ENCODE measurements at regions not wholly inside any gene's neighbourhood (a gene's known extent, or its start where the extent isn't known, plus 50 kb on each side); places are given as distances from the start of the nearest gene placed in this dataset.

DNA sequence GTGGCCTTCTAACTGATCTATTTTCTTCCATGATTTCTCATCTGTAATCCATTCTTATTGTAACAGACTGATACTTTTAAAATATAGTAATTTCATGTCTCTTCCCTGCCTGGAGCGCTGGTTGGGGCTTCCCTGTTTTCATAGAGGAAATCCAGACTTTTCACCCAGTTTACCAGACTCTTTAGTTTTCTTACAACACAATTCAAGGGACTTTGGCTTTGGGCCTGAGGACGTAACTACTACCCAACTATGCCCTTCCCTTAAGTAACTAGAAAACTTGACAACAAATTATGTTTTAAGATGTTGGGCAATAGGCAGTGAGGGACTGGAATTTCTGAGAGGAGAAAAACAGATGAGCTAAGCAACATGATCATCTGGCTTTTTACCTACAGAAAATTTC, 289.6 kb downstream of the FGF10 start:
- no peak for DNase-seq
- H3K9ac ChIP-seq: no peak overlapping the region
- no peaks in the 10 kb centered on the region for H3K36me3 ChIP-seq (replicated peaks in 1 of 2; ENCODE audit: control insufficient read depth in 1 of 2, insufficient read depth in 2 of 2, low read length in 1 of 2)
- H2AFZ ChIP-seq (ENCODE audit: low read depth): no peak overlapping the region
- no peaks in the 10 kb centered on the region for H3K27me3 ChIP-seq (ENCODE audit: insufficient read depth)
- no peaks in the 10 kb centered on the region for H3K79me2 ChIP-seq (ENCODE audit: insufficient read depth)
- H3K4me2 ChIP-seq: no peak overlapping the region
- H3K4me1 ChIP-seq (ENCODE audit: control insufficient read depth in 1 of 2, insufficient read depth in 2 of 2, low read depth in 1 of 2, low read length in 1 of 2): no peaks in the 10 kb centered on the region
- CTCF ChIA-PET: interaction anchor here (1.2 kb wide), 1 partner anchor 14 kb away, joined by 3 read pairs; no protein-coding TSS in a partner anchor
- TF ChIP-seq EZH2phosphoT487 (IDR thresholded peaks at IDR 0.05; ENCODE audit: borderline replicate concordance, low read depth) (no peak), NFIC (IDR thresholded peaks at IDR 0.05; ENCODE audit: borderline replicate concordance) (no peak), YY1 (IDR thresholded peaks at IDR 0.05; ENCODE audit: low read depth) (no peak)
- TF ChIP-seq, protein P1, sequence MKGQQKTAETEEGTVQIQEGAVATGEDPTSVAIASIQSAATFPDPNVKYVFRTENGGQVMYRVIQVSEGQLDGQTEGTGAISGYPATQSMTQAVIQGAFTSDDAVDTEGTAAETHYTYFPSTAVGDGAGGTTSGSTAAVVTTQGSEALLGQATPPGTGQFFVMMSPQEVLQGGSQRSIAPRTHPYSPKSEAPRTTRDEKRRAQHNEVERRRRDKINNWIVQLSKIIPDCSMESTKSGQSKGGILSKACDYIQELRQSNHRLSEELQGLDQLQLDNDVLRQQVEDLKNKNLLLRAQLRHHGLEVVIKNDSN (IDR thresholded peaks at IDR 0.05; ENCODE audit: borderline replicate concordance, low read depth): no peak
- TF ChIP-seq, protein P2, sequence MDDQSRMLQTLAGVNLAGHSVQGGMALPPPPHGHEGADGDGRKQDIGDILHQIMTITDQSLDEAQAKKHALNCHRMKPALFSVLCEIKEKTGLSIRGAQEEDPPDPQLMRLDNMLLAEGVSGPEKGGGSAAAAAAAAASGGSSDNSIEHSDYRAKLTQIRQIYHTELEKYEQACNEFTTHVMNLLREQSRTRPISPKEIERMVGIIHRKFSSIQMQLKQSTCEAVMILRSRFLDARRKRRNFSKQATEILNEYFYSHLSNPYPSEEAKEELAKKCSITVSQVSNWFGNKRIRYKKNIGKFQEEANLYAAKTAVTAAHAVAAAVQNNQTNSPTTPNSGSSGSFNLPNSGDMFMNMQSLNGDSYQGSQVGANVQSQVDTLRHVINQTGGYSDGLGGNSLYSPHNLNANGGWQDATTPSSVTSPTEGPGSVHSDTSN (IDR thresholded peaks at IDR 0.05): no peak
- no peaks in the 10 kb centered on the region for H4K20me1 ChIP-seq (ENCODE audit: insufficient read depth)
- 2% methylated on average over 2 of the region's 2 CpGs for WGBS (ENCODE audit: low lambda C conversion rate)
- H3K9me3 ChIP-seq: no peaks in the 10 kb centered on the region
- POLR2A ChIA-PET: no interaction called here
- H3K9me2 ChIP-seq: no peaks in the 10 kb centered on the region
- no peaks in the 10 kb centered on the region for H3F3A ChIP-seq (replicated peaks; ENCODE audit: insufficient read depth)
- H3K4me3 ChIP-seq (ENCODE audit: low read depth in 2 of 2, low read length in 1 of 2): no peak overlapping the region
- H3K27ac ChIP-seq (ENCODE audit: low read depth in 2 of 2, low read length in 1 of 2): no peak overlapping the region

DNA sequence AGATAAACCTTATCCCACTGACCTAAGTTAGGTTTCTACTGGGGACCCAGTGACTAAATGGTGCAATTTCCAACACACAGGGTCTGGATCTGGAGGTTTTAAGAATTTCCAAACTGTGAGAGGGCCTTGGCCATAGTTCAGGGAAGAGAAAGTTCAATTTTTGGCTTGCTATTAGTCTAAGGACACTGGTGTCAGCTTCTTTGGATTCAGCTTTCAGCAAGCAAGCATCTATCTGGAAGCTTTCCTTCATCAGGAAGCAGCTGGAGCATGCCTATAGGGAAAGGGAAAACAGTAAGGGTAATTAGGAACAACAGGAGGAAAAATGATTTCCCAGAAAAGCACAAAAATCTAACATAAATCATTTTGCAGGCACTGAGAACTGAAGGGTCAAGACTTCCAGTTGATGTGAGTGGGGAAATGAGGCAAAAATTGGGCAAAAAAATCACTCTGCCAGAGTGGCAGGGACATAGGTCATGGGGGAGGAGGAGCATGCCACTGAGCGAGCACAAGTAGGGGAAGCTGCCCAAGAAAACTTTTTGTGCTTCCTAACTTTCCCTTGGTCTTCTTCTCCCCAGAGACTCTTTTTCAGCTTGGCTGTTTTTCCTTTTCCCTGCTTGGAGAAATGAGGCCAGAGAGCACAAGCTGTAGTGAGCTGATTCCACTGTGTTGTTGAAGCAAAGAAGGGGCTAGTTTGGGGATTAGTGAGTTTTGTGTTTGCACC, 299.6 kb downstream of the FGF10 start:
- TF ChIP-seq, protein P3, sequence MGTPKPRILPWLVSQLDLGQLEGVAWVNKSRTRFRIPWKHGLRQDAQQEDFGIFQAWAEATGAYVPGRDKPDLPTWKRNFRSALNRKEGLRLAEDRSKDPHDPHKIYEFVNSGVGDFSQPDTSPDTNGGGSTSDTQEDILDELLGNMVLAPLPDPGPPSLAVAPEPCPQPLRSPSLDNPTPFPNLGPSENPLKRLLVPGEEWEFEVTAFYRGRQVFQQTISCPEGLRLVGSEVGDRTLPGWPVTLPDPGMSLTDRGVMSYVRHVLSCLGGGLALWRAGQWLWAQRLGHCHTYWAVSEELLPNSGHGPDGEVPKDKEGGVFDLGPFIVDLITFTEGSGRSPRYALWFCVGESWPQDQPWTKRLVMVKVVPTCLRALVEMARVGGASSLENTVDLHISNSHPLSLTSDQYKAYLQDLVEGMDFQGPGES (IDR thresholded peaks at IDR 0.05; ENCODE audit: low read depth, low read length): no peak
- TF ChIP-seq CHD2 (IDR thresholded peaks at IDR 0.05; ENCODE audit: low read length, partially characterized antibody) (no peak), TAF1 (IDR thresholded peaks at IDR 0.05; ENCODE audit: borderline replicate concordance, low read depth, low read length) (no peak), POLR2AphosphoS5 (IDR thresholded peaks at IDR 0.05; ENCODE audit: low read depth, low read length) (no peak)
- Histone ChIP-seq H3K4me2 (no peak overlapping the region), H2AFZ (ENCODE audit: low read depth) (no peak overlapping the region), H3K9me3 (no peaks in the 10 kb centered on the region), H3K36me3 (replicated peaks in 1 of 2; ENCODE audit: control insufficient read depth in 1 of 2, insufficient read depth in 2 of 2, low read length in 1 of 2) (no peaks in the 10 kb centered on the region), H3F3A (replicated peaks; ENCODE audit: insufficient read depth) (no peaks in the 10 kb centered on the region), H3K4me1 (ENCODE audit: control insufficient read depth in 1 of 2, insufficient read depth in 2 of 2, low read depth in 1 of 2, low read length in 1 of 2) (no peaks in the 10 kb centered on the region), H3K9me2 (no peaks in the 10 kb centered on the region), H4K20me1 (ENCODE audit: insufficient read depth) (no peaks in the 10 kb centered on the region), H3K9ac (no peak overlapping the region), H3K27me3 (ENCODE audit: insufficient read depth) (no peaks in the 10 kb centered on the region), H3K79me2 (ENCODE audit: insufficient read depth) (no peaks in the 10 kb centered on the region), H3K27ac (ENCODE audit: low read depth in 2 of 2, low read length in 1 of 2) (no peak overlapping the region), H3K4me3 (ENCODE audit: low read depth in 2 of 2, low read length in 1 of 2) (no peak overlapping the region)
- no peak for DNase-seq
- WGBS (ENCODE audit: low lambda C conversion rate): 0% methylated on average over 1 of the region's 1 CpG
- CTCF ChIA-PET: no interaction called here
- POLR2A ChIA-PET: no interaction called here

Measured in SK-N-SH (cell line).